ENCODE measurements at regions not wholly inside any gene's neighbourhood (a gene's known extent, or its start where the extent isn't known, plus 50 kb on each side); places are given as distances from the start of the nearest gene placed in this dataset.

DNA sequence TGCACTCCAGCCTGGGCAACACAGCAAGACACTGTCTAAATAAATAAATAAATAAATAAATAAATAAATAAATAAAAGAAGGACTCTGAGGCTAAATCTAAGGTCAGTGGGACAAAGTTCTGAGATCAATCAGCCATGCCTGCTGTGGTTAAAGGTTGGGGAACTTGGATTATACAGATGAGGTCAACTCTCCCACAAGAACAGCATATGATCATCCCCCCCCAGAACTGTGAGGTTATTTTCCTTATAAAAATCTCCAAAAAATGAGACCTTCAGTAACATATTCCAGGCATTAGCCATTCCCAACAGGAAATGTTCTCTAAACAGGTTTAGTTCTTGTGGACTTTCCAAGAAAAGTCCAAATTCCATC lies 90.3 kb downstream of the C16orf95 start:
- TF ChIP-seq ZNF274 (IDR thresholded peaks at IDR 0.05; ENCODE audit: low read depth, low read length) = no peak
- TF ChIP-seq YY1 (IDR thresholded peaks at IDR 0.05; ENCODE audit: insufficient read depth, insufficient read length) = no peak
